Stomach (tissue), 8 donors: ENCODE measurements at regions not wholly inside any gene's neighbourhood (a gene's known extent, or its start where the extent isn't known, plus 50 kb on each side); places are given as distances from the start of the nearest gene placed in this dataset.

Source experiments
- DNase-seq, 2 donors: peaks; one replicate each; pipeline versions ENCODE4 v3.0.0 to v3.0.0-alpha.2; 2013 to 2019
- H3K27ac ChIP-seq, 5 donors: fragments of 200-600 bp in 4 of 5; sonication (generic) in 4 of 5; one replicate each; pipeline ENCODE4 v1.5.1; 2013 to 2019; ENCODE audit warnings: mild to moderate bottlenecking in 1 of 5, moderate library complexity in 1 of 5
- H3K27me3 ChIP-seq, 3 donors: fragments of 200-600 bp; sonication (generic); one replicate each; pipeline ENCODE4 v1.5.1; 2017 to 2019; ENCODE audit warnings: mixed run types in 1 of 3
- H3K36me3 ChIP-seq, 4 donors: fragments of 200-600 bp; sonication (generic); 1 replicate in 3 of 4; 2 replicates in 1 of 4; pipeline ENCODE4 v1.5.1; 2016 to 2019
- H3K4me1 ChIP-seq, 4 donors: fragments of 200-600 bp; sonication (generic); one replicate each; pipeline ENCODE4 v1.5.1; 2016 to 2019
- H3K4me3 ChIP-seq, 4 donors: fragments of 200-600 bp; sonication (generic) in 3 of 4; one replicate each; pipeline ENCODE4 v1.5.1; 2016 to 2019; ENCODE audit warnings: mild to moderate bottlenecking in 1 of 4
- H3K9me3 ChIP-seq, 4 donors: fragments of 200-600 bp; sonication (generic); one replicate each; pipeline ENCODE4 v1.5.1; 2016 to 2019
- EP300 ChIP-seq: sonication (generic); formaldehyde crosslinking; IDR thresholded peaks from one replicate; pipeline ENCODE4 v1.6.1; 2017; ENCODE audit warnings: antibody characterized with exemption
- POLR2A ChIP-seq, 4 donors: fragments of 450-650 bp; IDR thresholded peaks; one replicate each; pipeline ENCODE4 v1.6.1; 2016; ENCODE audit warnings: antibody characterized with exemption in 4 of 4, control low read depth in 2 of 4, mild to moderate bottlenecking in 1 of 4, moderate library complexity in 1 of 4
- POLR2AphosphoS5 ChIP-seq, 3 donors: sonication (generic); formaldehyde crosslinking; IDR thresholded peaks; one replicate each; pipeline ENCODE4 v1.6.1; 2016; ENCODE audit warnings: antibody characterized with exemption in 3 of 3
- WGBS, 5 donors: extraction: QIAGEN DNeasy Blood & Tissue Kit in 3 of 5; methylation state at CpG; one replicate each; pipeline versions ENCODE4 v1.1.5 to v1.1.7; 2013 to 2018; 5-methylcytosine and 5-hydroxymethylcytosine counted together
- intact Hi-C: fragments of 100-400 bp; cut with DNase I; formaldehyde crosslinking; loops from one replicate; pipeline ENCODE4 v1.15.1; 2023; ENCODE audit warnings: low total_unique reads
- TF ChIP-seq, protein P1 (sequence below), 7 experiments: fragments of 450-650 bp in 4 of 7; fragments of 200-600 bp in 3 of 7; sonication (generic) in 3 of 7; IDR thresholded peaks; one replicate each; pipeline ENCODE4 v1.5.1; 2016 to 2019; ENCODE audit warnings: antibody characterized with exemption in 7 of 7, control low read depth in 2 of 7, mild to moderate bottlenecking in 1 of 7
- donor health status: healthy with polysubstance abuse.
- donor health status: Bipolar disorder and iron deficiency.
- donor health status: healthy.

DNA sequence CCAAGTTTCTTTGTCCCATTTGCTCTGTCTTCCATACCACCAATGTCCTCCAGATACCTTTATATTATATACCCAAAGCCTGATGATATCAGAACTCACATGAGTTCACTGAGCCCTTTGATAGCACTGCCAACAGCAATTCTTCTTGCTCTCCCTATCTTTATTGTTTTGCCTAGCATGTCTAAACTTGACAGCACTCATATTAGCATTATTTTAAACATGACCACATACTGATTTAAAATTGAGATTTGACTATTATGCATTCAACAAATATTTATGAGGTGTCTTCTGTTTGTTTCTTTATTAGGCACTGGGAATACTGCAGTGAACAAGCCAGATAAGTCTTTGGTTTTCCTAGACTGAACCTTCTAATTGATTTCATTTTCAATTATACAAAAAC lies 587.3 kb upstream of the GCFC2 start:
- H3K27ac ChIP-seq, result no peak overlapping the region
- intact Hi-C loops, result no loop called here
- DNase-seq, result no peak

DNA sequence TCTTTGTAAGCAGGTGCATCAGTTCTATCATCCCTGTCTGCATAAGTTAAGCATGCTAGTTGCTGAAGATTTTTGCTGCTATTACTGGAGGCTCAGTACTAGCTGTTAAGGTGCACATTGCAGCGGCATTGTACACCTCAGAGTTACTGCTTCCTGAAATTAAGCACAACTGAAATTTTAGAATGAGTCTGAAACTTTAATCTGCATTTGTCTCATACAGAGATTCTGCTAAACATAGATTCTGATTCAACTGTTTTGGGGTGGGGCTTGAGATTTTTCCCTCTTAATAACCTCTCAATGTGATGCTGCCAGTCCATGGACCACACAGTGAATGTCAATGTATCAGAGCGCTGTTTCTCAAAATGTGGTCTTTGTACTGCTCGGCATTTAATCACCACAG lies 585.7 kb upstream of the GCFC2 start:
- Histone ChIP-seq H3K27ac (no peak overlapping the region), H3K36me3 (no peaks in the 10 kb centered on the region), H3K9me3 (no peaks in the 10 kb centered on the region), H3K4me1 (peaks cover 0 to 7% (median 3%) of the 10 kb centered on the region in 4 donors), H3K4me3 (no peak overlapping the region), H3K27me3 (no peaks in the 10 kb centered on the region)
- intact Hi-C loops, result no loop called here
- WGBS, 5 donors, result 84 to 93% (median 91%) methylated on average over 3 of the region's 3 CpGs
- TF ChIP-seq POLR2A (IDR thresholded peaks at IDR 0.05) (no peak), POLR2AphosphoS5 (IDR thresholded peaks at IDR 0.05) (no peak), EP300 (no peak)
- TF ChIP-seq, protein P1, sequence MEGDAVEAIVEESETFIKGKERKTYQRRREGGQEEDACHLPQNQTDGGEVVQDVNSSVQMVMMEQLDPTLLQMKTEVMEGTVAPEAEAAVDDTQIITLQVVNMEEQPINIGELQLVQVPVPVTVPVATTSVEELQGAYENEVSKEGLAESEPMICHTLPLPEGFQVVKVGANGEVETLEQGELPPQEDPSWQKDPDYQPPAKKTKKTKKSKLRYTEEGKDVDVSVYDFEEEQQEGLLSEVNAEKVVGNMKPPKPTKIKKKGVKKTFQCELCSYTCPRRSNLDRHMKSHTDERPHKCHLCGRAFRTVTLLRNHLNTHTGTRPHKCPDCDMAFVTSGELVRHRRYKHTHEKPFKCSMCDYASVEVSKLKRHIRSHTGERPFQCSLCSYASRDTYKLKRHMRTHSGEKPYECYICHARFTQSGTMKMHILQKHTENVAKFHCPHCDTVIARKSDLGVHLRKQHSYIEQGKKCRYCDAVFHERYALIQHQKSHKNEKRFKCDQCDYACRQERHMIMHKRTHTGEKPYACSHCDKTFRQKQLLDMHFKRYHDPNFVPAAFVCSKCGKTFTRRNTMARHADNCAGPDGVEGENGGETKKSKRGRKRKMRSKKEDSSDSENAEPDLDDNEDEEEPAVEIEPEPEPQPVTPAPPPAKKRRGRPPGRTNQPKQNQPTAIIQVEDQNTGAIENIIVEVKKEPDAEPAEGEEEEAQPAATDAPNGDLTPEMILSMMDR (IDR thresholded peaks at IDR 0.05), result no peak
- DNase-seq, result no peak

More for the DNA sequence above, 587.3 kb upstream of the GCFC2 start:
- Histone ChIP-seq H3K36me3 (no peaks in the 10 kb centered on the region), H3K4me3 (no peak overlapping the region), H3K4me1 (peaks cover 0 to 7% (median 3%) of the 10 kb centered on the region in 4 donors), H3K27me3 (no peaks in the 10 kb centered on the region), H3K9me3 (no peaks in the 10 kb centered on the region)
- no peak for TF ChIP-seq EP300
- TF ChIP-seq, protein P1 (IDR thresholded peaks at IDR 0.05), result no peak
- TF ChIP-seq POLR2AphosphoS5 (IDR thresholded peaks at IDR 0.05), result no peak
- TF ChIP-seq POLR2A (IDR thresholded peaks at IDR 0.05), result no peak

DNA sequence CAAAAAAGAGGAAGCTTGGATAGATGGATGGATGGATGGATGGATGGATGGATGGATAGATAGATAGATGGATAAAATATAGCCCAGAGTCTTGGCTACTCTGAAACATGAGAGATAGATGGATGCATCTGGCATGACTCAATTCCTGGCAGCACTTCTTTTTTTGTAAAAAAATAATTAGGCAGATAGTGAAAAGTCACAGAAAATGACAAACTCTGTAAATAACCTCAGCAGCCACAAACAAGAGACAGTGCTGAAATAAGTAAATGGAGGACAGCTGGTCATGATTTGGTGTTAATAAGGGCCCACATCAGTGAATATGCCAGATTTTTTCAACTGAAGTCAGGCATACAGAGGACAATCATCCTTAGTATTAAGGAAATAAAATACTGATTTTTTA lies 585.0 kb upstream of the GCFC2 start:
- peaks cover 0 to 7% (median 3%) of the 10 kb centered on the region in 4 donors for H3K4me1 ChIP-seq
- no peak for DNase-seq
- no peak overlapping the region for H3K4me3 ChIP-seq
- H3K36me3 ChIP-seq, result no peaks in the 10 kb centered on the region
- no peak overlapping the region for H3K27ac ChIP-seq
- H3K9me3 ChIP-seq, result no peaks in the 10 kb centered on the region
- no peaks in the 10 kb centered on the region for H3K27me3 ChIP-seq
- TF ChIP-seq, protein P1 (IDR thresholded peaks at IDR 0.05), result no peak
- TF ChIP-seq POLR2A (IDR thresholded peaks at IDR 0.05) (no peak), EP300 (no peak), POLR2AphosphoS5 (IDR thresholded peaks at IDR 0.05) (no peak)
- intact Hi-C loops, result no loop called here

DNA sequence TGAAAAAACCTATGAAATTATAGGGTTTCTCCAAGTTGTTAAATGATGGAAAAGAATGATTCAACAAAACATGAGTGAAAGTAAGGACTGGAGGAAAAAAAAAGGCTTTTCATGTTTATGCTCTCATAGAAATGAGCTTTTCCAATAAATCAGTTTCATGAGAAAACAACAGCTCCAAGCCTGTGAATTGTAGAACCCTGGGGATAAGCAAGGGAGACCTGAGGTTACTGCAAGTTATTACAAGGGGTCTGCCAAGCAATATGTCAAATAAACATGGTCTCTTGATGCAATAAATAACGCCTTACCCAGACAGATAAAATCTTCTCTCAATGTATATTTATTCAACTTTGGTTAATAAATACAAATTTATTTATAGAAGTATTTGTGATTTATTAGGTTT lies 577.9 kb upstream of the GCFC2 start:
- H3K4me3 ChIP-seq, result no peak overlapping the region
- no peaks in the 10 kb centered on the region for H3K27me3 ChIP-seq
- no peaks in the 10 kb centered on the region for H3K36me3 ChIP-seq
- no peaks in the 10 kb centered on the region for H3K9me3 ChIP-seq
- WGBS, 5 donors, result 36 to 79% (median 41%) methylated on average over 1 of the region's 1 CpG
- DNase-seq, result no peak
- intact Hi-C loops, result no loop called here
- peaks cover 0 to 3% (median 1%) of the 10 kb centered on the region in 4 donors for H3K4me1 ChIP-seq
- TF ChIP-seq POLR2AphosphoS5 (IDR thresholded peaks at IDR 0.05), result no peak
- TF ChIP-seq, protein P1 (IDR thresholded peaks at IDR 0.05), result no peak
- TF ChIP-seq EP300, result no peak
- no peak for TF ChIP-seq POLR2A (IDR thresholded peaks at IDR 0.05)
- H3K27ac ChIP-seq, result no peak overlapping the region
